DMS79 treated with DMSO at 0.1 percent for 48 hours (cell line): ENCODE measurements at regions not wholly inside any gene's neighbourhood (a gene's known extent, or its start where the extent isn't known, plus 50 kb on each side); places are given as distances from the start of the nearest gene placed in this dataset.
A peak's percentile ranks its signal among the peaks of the same experiment; 100 is the strongest.

Source experiments
- DNase-seq: peaks from one replicate; lab custom pipeline; 2025; lab: John Stamatoyannopoulos, UW

DNA sequence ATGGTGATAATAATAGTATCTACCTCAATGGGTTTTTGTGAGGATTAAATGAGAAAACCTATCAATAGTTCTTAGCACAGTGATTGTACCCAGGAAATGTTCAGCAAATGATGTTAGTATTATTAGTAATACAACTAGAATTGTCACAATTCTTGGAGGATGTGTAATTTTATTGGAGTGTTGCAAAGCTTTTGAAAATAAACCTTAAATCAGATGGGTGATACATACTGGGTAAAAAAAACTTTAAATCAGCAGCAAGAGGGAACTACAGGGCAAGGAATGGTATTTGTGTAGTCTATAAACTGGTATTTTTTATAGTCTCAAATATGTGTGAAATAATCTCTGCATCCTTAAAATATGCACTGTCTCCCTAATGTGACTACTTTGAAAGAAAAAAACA, 371.6 kb downstream of the PIK3R1 start:
- no peak for DNase-seq

DNA sequence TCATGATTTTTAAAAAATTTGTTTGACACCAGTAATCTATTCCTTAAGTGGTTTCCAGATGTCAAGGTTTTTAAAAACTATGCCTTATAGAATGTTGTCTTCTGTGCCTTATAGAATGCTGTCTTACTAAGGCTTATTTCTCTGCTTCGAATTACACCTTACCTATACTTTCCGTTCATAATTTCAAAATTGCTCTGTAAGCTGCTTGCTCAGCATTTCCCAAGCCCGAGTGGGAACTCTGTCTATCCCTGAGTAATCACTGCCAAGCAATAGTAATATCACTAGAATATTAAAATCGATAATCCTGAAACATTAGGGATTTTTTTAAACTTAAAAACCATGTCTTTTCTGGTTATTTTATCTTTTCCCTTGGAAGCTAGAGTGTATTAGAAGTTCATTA, 376.3 kb downstream of the PIK3R1 start:
- no peak for DNase-seq

GRCh38 chr5:68592351-68592750, 376.8 kb downstream of the PIK3R1 start:
- no peak for DNase-seq

DNA sequence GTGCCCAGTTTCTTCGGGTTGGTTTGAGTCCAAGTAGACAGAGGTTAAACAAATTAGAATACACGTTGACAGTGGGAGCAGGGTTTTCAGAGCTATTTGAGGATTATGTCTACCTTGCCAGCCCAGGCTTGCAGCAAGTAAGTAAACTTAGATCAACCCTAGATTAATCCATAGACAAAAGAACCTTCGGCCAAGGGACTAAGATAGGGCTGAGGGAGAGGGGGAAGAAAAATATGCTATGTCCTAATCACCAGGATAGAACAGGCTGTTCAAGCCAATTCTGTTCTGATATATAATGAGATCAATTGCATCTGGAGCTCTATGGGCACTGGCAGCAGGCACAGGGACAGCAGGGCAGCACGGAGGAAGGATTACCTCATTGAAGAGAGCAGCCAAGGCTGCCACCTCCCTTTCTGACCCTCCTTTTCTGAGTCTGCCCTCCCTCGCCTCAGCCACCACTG, 377.7 kb downstream of the PIK3R1 start:
- no peak for DNase-seq

DNA sequence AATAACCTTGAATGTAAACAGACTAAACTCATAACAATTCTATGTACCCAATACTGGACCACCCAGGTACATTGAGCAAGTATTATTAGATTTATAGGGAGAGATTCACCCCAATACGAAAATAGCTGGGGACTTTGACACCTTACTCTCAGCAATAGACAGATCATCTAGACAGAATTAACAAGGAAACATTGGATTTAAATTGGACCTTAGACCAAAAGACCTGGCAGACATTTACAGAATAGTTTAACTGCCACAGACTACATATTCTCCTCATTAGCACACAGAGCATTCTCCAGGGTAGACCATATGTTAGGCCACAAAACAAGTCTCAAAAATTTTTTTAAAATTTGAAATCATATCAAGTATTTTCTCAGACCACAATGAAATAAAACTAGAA, 397.4 kb downstream of the PIK3R1 start:
- no peak for DNase-seq

GRCh38 chr5:68618501-68618900, 402.9 kb downstream of the PIK3R1 start:
- no peak for DNase-seq

DNA sequence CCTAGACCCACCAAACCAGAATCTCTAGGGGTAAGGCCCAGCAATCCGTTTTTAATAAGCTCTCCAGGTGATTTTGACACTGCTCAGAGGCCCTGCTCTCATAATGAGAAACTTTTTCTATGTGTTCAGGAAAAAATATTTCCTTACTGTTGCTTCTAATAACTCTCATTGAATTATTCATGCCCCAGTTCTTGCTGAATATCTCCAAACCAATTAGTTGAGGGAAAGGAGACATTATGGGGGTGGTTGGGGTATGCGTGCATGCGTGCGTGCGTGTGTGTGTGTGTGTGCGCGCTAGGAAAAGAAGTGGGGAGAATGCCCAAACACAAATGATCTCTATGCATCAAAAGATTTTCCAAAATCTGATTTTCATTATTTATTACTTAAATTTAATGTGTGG, 411.4 kb downstream of the PIK3R1 start:
- no peak for DNase-seq

GRCh38 chr5:68628082-68628814, 412.7 kb downstream of the PIK3R1 start:
- DNase-seq = no peak

DNA sequence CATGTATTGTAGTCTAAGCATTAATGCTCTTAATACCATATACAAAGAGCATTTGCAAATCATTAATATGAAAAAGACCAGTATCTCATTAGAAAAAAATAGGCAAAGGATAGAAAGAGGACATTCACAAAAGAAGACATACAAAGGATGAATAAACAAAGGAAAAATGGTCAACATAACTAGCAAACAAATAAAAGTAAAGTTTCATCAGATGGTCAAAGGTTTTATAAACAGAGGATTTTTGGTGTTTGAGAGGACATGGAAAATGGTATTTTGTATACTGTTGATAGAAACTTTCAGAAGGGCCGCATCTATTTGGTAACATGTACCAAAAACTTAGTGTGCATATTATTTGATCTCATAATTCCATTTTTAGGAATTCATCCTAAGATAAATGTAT, 414.8 kb downstream of the PIK3R1 start:
- no peak for DNase-seq

- DNase-seq = no peak
Measured at GRCh38 chr5:68631884-68632283, 416.3 kb downstream of the PIK3R1 start.

DNA sequence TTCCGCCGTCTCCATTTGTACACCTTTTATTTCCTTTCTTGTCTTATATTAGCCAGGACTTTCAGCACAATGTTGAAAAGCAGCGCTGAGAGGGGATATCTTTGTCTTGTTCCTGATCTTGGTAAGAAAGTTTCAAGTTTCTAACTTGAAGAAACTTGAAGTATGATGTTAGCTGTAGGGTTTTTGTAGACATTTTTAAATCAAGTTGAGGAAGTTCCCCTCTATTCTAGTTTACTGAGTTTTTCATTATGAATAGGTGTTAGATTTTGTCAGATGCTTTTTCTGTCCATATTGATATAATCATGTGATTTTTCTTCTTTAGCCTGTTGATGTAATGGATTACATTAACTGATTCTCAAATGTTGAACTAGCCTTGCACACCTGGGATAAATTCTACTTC, 425.7 kb downstream of the PIK3R1 start:
- no peak for DNase-seq

GRCh38 chr5:68643064-68643463, 427.5 kb downstream of the PIK3R1 start:
- DNase-seq = no peak

GRCh38 chr5:68644971-68645370, 429.4 kb downstream of the PIK3R1 start:
- no peak for DNase-seq

DNA sequence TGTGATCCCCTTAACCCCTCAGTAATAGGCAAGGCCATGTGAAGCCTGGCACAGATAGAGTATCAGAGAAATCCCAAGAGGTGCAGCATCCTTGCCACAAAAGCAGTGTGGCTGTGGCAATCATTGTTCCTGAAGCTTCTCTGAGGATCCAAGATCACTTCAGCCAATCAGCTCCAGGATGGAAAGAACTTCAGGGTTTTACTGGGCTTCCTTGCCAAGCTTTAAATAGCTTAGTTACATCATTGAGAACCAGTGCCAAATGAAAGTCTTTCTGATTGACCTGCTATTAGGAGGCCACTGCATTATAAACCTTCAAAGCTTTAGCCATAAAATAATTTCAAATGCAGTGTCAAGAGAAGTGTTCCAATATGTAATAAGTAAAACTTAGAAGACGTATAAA, 430.6 kb downstream of the PIK3R1 start:
- no peak for DNase-seq

- no peak for DNase-seq
Measured at GRCh38 chr5:68647743-68648142, 432.2 kb downstream of the PIK3R1 start.

DNA sequence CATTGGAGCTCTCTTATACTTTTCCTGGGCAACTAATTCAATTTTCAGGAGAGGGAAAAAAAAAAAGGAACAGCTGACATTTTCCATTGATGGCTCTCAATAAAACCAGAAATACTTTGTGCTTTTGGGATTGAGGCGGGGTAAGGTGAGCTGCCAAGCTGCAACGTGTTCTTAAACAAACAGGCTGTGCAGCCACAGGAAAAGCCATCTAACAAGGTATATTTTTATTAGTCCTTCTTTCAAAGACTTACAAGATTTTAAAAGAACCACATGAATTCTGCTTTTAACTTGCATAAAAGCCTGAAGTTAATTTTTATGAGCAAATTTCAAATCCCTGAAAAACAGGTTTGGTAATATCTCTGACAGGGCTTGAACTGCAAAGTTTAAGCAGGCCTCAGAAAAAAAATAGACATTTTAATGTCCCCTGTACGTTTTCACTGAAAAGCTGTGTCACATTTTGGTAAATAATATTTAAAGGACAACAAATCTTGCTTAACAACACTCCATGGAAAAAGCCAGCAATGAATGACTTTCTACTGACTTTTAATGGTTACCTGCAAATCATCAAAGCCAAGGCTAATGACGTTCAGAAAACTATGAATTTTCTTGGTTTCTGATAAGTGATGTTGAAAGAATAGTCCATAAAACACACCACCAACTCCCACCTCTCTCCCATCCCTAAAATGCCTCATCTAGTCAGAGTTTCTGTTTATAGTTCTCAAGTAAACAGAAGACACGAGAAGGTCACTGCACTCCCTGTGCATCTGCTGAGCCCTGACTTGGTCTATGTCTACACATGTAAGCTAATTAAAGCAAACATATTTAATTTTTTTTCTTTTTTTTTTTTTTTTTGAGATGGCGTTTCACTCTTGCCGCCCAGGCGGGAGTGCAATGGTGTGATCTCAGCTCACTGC, 433.6 kb downstream of the PIK3R1 start:
- no peak for DNase-seq

GRCh38 chr5:68652534-68652965, 437.0 kb downstream of the PIK3R1 start:
- DNase-seq = peak; percentile 8

- no peak for DNase-seq
Measured at GRCh38 chr5:68653471-68653870, 437.9 kb downstream of the PIK3R1 start.

- no peak for DNase-seq
Measured at GRCh38 chr5:68657055-68657961, 436.5 kb upstream of the SLC30A5 start.

- DNase-seq = no peak
Measured at GRCh38 chr5:68658810-68659372, 434.9 kb upstream of the SLC30A5 start.

DNA sequence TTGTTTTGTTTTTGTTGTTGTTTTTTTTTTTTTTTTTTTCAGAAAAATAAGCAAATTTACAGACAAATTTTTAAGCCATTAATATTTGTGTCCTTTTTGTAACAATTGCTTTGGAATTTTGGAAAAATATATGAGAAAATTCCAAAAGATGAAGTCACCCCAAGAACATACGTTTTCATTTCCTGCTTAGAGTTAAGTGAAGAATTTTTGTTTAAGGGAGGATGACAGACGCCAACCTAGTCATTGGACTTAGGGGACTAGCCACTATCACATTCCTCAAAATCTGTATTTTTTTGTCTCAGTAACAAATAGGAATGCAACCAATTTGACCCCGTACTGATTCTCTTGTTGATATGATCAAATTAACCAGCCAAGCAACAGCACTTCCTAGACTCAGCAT, 433.9 kb upstream of the SLC30A5 start:
- no peak for DNase-seq

GRCh38 chr5:68661237-68661636, 432.6 kb upstream of the SLC30A5 start:
- DNase-seq = no peak
